ENCODE measurements at regions not wholly inside any gene's neighbourhood (a gene's known extent, or its start where the extent isn't known, plus 50 kb on each side); places are given as distances from the start of the nearest gene placed in this dataset.

DNA sequence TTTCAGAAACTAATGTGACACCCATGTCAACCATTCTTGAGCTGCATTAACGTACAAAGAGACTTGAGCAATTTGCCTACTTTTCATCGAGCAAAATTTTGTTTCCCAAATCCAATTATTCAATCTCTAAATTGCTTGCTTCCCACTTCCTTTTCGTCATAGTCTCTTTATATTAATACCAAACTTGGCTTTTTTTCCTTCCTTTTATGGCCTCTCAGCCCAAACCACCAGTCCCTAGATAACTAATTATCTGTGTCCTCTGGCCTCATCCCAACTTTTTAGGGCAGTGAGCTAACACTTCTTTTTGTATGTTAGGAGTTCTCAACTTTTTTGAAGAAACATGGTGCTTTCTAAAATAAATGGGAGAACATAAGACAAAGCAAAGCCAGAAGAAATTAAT lies 155.5 kb upstream of the S1PR3 start:
- TF ChIP-seq TAF1 (IDR thresholded peaks at IDR 0.05; ENCODE audit: borderline replicate concordance, insufficient read depth, low read length) (no peak), FOXP2 (optimal IDR thresholded peaks at IDR 0.05; ENCODE audit: borderline replicate concordance, extremely low read depth, extremely low read length, insufficient read depth) (no peak), SIN3A (IDR thresholded peaks at IDR 0.05; ENCODE audit: borderline replicate concordance, insufficient read depth, low read length) (no peak), POLR2AphosphoS5 (IDR thresholded peaks at IDR 0.05; ENCODE audit: low read depth, low read length) (no peak)
- TF ChIP-seq, protein P1, sequence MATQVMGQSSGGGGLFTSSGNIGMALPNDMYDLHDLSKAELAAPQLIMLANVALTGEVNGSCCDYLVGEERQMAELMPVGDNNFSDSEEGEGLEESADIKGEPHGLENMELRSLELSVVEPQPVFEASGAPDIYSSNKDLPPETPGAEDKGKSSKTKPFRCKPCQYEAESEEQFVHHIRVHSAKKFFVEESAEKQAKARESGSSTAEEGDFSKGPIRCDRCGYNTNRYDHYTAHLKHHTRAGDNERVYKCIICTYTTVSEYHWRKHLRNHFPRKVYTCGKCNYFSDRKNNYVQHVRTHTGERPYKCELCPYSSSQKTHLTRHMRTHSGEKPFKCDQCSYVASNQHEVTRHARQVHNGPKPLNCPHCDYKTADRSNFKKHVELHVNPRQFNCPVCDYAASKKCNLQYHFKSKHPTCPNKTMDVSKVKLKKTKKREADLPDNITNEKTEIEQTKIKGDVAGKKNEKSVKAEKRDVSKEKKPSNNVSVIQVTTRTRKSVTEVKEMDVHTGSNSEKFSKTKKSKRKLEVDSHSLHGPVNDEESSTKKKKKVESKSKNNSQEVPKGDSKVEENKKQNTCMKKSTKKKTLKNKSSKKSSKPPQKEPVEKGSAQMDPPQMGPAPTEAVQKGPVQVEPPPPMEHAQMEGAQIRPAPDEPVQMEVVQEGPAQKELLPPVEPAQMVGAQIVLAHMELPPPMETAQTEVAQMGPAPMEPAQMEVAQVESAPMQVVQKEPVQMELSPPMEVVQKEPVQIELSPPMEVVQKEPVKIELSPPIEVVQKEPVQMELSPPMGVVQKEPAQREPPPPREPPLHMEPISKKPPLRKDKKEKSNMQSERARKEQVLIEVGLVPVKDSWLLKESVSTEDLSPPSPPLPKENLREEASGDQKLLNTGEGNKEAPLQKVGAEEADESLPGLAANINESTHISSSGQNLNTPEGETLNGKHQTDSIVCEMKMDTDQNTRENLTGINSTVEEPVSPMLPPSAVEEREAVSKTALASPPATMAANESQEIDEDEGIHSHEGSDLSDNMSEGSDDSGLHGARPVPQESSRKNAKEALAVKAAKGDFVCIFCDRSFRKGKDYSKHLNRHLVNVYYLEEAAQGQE (IDR thresholded peaks at IDR 0.05; ENCODE audit: insufficient read depth in 1 of 2, low read depth in 2 of 2, low read length in 2 of 2) = no peak

- TF ChIP-seq POLR2AphosphoS5 (IDR thresholded peaks at IDR 0.05; ENCODE audit: low read depth, low read length) (no peak), SIN3A (IDR thresholded peaks at IDR 0.05; ENCODE audit: borderline replicate concordance, insufficient read depth, low read length) (no peak), FOXP2 (optimal IDR thresholded peaks at IDR 0.05; ENCODE audit: borderline replicate concordance, extremely low read depth, extremely low read length, insufficient read depth) (no peak), TAF1 (IDR thresholded peaks at IDR 0.05; ENCODE audit: borderline replicate concordance, insufficient read depth, low read length) (no peak)
- TF ChIP-seq, protein P1 (IDR thresholded peaks at IDR 0.05; ENCODE audit: insufficient read depth in 1 of 2, low read depth in 2 of 2, low read length in 2 of 2) = no peak
Observed at GRCh38 chr9:88837731-88838130, 153.5 kb upstream of the S1PR3 start.

DNA sequence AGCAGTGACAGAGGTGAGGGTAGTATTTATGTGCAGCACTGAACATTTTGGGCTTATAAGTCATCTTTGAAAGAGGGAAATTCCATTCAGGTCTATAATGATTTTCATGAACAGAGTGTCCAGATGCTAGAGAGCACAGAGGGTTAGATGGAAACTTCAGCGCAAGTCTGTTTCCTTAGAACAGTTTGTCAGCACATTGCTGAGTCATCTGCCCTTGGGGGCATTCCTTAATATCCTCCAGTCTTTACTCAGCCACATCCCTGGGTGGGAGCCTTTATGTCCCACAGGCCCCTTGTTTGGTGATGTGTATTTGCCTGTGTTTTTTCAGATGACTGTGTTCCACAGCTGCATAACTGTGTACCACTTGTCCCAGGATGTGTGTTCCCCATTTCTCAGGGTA lies 138.5 kb upstream of the S1PR3 start:
- TF ChIP-seq, protein P1 (IDR thresholded peaks at IDR 0.05; ENCODE audit: insufficient read depth in 1 of 2, low read depth in 2 of 2, low read length in 2 of 2) = no peak
- no peak for TF ChIP-seq TAF1 (IDR thresholded peaks at IDR 0.05; ENCODE audit: borderline replicate concordance, insufficient read depth, low read length)
- no peak for TF ChIP-seq FOXP2 (optimal IDR thresholded peaks at IDR 0.05; ENCODE audit: borderline replicate concordance, extremely low read depth, extremely low read length, insufficient read depth)
- no peak for TF ChIP-seq POLR2AphosphoS5 (IDR thresholded peaks at IDR 0.05; ENCODE audit: low read depth, low read length)
- TF ChIP-seq SIN3A (IDR thresholded peaks at IDR 0.05; ENCODE audit: borderline replicate concordance, insufficient read depth, low read length) = no peak

DNA sequence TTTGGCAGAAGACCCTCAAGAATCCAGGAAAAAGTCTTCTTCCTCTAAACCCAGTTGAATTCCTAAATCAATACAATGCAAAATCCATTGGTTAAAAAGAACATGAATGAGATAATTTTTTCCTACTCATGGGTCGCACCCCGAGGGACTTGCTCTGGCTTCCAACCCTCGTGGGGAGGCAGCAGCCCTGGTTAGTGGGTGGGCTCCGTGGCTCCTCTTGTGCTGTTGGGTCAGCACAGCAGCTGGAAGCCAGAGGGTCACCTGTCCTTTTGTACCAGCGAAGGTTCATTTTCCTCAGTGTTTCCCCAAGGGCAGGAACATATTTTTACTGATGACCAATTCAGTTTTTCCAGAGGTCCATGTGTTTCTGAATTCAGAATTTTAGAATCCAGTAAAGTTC lies 120.6 kb upstream of the S1PR3 start:
- TF ChIP-seq TAF1 (IDR thresholded peaks at IDR 0.05; ENCODE audit: borderline replicate concordance, insufficient read depth, low read length) (no peak), SIN3A (IDR thresholded peaks at IDR 0.05; ENCODE audit: borderline replicate concordance, insufficient read depth, low read length) (no peak), FOXP2 (optimal IDR thresholded peaks at IDR 0.05; ENCODE audit: borderline replicate concordance, extremely low read depth, extremely low read length, insufficient read depth) (no peak), POLR2AphosphoS5 (IDR thresholded peaks at IDR 0.05; ENCODE audit: low read depth, low read length) (no peak)
- TF ChIP-seq, protein P1 (IDR thresholded peaks at IDR 0.05; ENCODE audit: insufficient read depth in 1 of 2, low read depth in 2 of 2, low read length in 2 of 2) = no peak

DNA sequence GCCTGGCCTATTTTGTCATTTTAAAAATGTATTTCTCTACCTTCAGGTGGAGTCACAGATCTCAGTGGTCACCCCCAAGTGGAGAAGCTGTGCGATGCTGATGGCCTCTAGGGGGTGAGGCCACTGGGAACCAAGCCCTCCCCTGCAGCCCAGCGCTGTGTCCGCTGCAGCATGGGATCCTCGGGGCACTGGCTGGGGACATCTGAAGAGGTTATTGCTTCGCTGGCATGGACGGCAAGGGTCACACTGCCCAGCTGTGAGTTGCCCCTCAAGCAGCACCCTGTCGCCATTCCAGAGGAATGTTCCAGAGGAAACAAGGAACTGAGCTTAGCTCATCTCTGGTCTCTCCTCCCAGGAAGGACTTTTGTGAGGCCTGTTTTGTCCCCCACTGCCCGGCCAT lies 119.6 kb upstream of the S1PR3 start:
- TF ChIP-seq TAF1 (IDR thresholded peaks at IDR 0.05; ENCODE audit: borderline replicate concordance, insufficient read depth, low read length) (no peak), FOXP2 (optimal IDR thresholded peaks at IDR 0.05; ENCODE audit: borderline replicate concordance, extremely low read depth, extremely low read length, insufficient read depth) (no peak), SIN3A (IDR thresholded peaks at IDR 0.05; ENCODE audit: borderline replicate concordance, insufficient read depth, low read length) (no peak), POLR2AphosphoS5 (IDR thresholded peaks at IDR 0.05; ENCODE audit: low read depth, low read length) (no peak)
- TF ChIP-seq, protein P1 (IDR thresholded peaks at IDR 0.05; ENCODE audit: insufficient read depth in 1 of 2, low read depth in 2 of 2, low read length in 2 of 2) = no peak

Data from PFSK-1 (cell line).